Activated B cell treated with CpG ODN at 0.5 μM for 24 hours (primary cell): ENCODE measurements at regions not wholly inside any gene's neighbourhood (a gene's known extent, or its start where the extent isn't known, plus 50 kb on each side); places are given as distances from the start of the nearest gene placed in this dataset.
"Not testable (repeated sequence)": the region's sequence is repeated elsewhere in the genome, so short reads cannot be mapped to it uniquely, and the experiment has no call there.

Experiments
- ATAC-seq: fragments of 200-7000 bp; cut with Tn5 transposase; one replicate; pipeline ENCODE4 v1.10.0; 2021; ENCODE audit warnings: low read depth, mild to moderate bottlenecking, moderate library complexity
- CTCF ChIA-PET: fragments of 350-600 bp; sonication (Branson Sonifier 250); formaldehyde crosslinking; loops from one replicate; lab custom pipeline; 2021; ENCODE audit warnings: antibody characterized with exemption; lab: Charles Lee
- POLR2A ChIA-PET: fragments of 350-600 bp; sonication (Branson Sonifier 250); formaldehyde crosslinking; loops from one replicate; lab custom pipeline; 2021; ENCODE audit warnings: antibody characterized with exemption; lab: Charles Lee
- DNase-seq: peaks from one replicate; pipeline ENCODE4 v3.0.0; 2022
- H3K27ac Mint-ChIP-seq: one replicate; pipeline ENCODE4 v1.8.0; 2020; ENCODE audit warnings: mixed read lengths
- H3K27me3 Mint-ChIP-seq: one replicate; pipeline ENCODE4 v1.8.0; 2021; ENCODE audit warnings: mixed read lengths
- H3K36me3 Mint-ChIP-seq: one replicate; pipeline ENCODE4 v1.8.0; 2021; ENCODE audit warnings: low read depth, mixed read lengths
- H3K4me1 Mint-ChIP-seq: one replicate; pipeline ENCODE4 v1.8.0; 2021; ENCODE audit warnings: mixed read lengths
- H3K4me3 Mint-ChIP-seq: one replicate; pipeline ENCODE4 v1.8.0; 2020; ENCODE audit warnings: mild to moderate bottlenecking, mixed read lengths
- H3K9me3 Mint-ChIP-seq: one replicate; pipeline ENCODE4 v1.8.0; 2020; ENCODE audit warnings: mixed read lengths
- CTCF ChIP-seq: fragments of 200-600 bp; IDR thresholded peaks from one replicate; pipeline ENCODE4 v1.8.0; 2022; ENCODE audit warnings: antibody characterized with exemption, mild to moderate bottlenecking
- intact Hi-C: fragments of 100-400 bp; cut with micrococcal nuclease; formaldehyde crosslinking; loops from one replicate; pipeline ENCODE4 v1.15.1; 2024

- no peak overlapping the region for H3K27ac Mint-ChIP-seq
- DNase-seq: no peak
- no peak for TF ChIP-seq CTCF
- ChIA-PET CTCF (no interaction called here), POLR2A (no interaction called here)
- intact Hi-C loops: no loop called here
- H3K4me1 Mint-ChIP-seq: no peaks in the 10 kb centered on the region
- no peak for ATAC-seq
- peaks cover 4% of the 10 kb centered on the region for H3K9me3 Mint-ChIP-seq
- H3K4me3 Mint-ChIP-seq: no peak overlapping the region
- H3K27me3 Mint-ChIP-seq: no peaks in the 10 kb centered on the region
- H3K36me3 Mint-ChIP-seq: no peaks in the 10 kb centered on the region
These were observed 403.2 kb upstream of the KLHL29 start for GRCh38 chr2:22981785-22982184.

DNA sequence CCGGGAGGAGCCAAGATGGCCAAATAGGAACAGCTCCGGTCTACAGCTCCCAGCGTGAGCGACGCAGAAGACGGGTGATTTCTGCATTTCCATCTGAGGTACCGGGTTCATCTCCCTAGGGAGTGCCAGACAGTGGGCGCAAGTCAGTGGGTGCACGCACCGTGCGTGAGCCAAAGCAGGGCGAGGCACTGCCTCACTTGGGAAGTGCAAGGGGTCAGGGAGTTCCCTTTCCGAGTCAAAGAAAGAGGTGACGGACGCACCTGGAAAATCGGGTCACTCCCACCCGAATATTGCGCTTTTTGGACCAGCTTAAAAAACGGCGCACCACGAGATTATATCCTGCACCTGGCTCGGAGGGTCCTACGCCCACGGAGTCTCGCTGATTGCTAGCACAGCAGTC, 400.8 kb upstream of the KLHL29 start:
- POLR2A ChIA-PET, ATAC-seq: not testable (repeated sequence)

DNA sequence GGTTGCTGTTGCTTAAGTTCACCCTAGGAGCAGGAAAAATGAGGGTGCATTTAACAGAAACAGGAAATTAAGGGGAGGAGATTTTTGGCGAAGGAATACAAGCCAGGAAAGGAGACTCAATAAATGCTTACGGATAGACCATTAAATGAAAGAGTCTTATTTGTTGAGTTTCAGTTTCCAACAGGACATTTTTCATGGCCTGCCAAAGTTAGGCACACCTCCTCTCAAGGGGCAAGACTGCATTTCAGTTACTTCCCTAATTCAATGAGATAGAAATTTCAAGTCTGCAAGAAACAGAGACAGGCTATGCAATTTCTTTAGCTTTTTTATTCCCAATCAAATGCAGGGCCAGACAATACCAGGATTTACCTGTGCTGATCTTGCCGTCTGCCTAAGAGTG, 394.7 kb upstream of the KLHL29 start:
- DNase-seq (no peak), ATAC-seq (no peak)
- Mint-ChIP-seq H3K4me3 (no peak overlapping the region), H3K9me3 (peaks cover 2% of the 10 kb centered on the region), H3K27ac (no peak overlapping the region), H3K27me3 (no peaks in the 10 kb centered on the region), H3K36me3 (no peaks in the 10 kb centered on the region), H3K4me1 (no peaks in the 10 kb centered on the region)
- POLR2A ChIA-PET: no interaction called here
- CTCF ChIA-PET: no interaction called here
- intact Hi-C loops: no loop called here
- no peak for TF ChIP-seq CTCF

More for the DNA sequence above, 400.8 kb upstream of the KLHL29 start:
- H3K36me3 Mint-ChIP-seq, H3K4me3 Mint-ChIP-seq, CTCF ChIA-PET, H3K27ac Mint-ChIP-seq, DNase-seq, H3K9me3 Mint-ChIP-seq, intact Hi-C loops, H3K27me3 Mint-ChIP-seq, H3K4me1 Mint-ChIP-seq: not testable (repeated sequence)

DNA sequence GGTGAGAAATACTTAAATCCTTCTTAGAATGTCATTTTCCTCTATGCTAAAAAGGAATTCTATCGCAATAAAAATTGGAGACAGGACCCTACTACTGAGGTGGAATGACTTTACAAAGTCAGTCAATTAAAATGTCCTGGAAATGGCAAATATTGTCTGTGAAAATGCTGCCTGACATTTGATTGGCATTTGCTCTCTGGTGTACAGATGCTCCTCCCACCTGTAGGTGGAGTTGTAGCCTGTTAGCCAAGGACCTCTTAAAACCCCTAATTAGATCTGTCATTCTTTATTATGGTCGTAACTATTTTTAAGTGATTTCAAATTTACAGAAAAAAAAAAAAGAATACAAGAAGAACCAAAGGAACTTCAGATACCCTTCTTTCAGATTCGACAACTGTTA, 393.1 kb upstream of the KLHL29 start:
- Mint-ChIP-seq H3K27ac (no peak overlapping the region), H3K9me3 (no peaks in the 10 kb centered on the region), H3K4me1 (no peaks in the 10 kb centered on the region), H3K36me3 (no peaks in the 10 kb centered on the region), H3K4me3 (no peak overlapping the region), H3K27me3 (no peaks in the 10 kb centered on the region)
- ChIA-PET POLR2A (no interaction called here), CTCF (no interaction called here)
- intact Hi-C loops: no loop called here
- no peak for TF ChIP-seq CTCF
- ATAC-seq (no peak), DNase-seq (no peak)

DNA sequence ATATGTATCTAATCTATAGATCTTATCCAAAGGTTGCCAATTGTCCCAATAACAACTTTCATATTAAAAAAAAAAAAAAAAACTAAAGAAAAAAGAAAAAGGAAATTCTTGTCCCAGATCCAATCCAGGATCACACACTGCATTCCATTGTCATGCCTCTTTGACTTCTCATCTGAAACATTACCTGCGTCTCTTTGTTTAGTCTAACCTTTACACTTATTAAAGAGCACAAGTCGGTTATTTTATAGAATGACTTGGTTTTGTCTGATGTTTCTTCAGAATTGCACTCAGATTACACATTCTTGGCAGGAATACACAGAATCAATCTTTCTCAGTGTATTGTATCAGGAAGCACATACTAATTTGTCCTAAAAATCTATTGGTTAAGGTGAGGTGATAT, 392.5 kb upstream of the KLHL29 start:
- H3K4me3 Mint-ChIP-seq: no peak overlapping the region
- ChIA-PET CTCF (no interaction called here), POLR2A (no interaction called here)
- no peak for ATAC-seq
- no peak overlapping the region for H3K27ac Mint-ChIP-seq
- H3K9me3 Mint-ChIP-seq: no peaks in the 10 kb centered on the region
- H3K36me3 Mint-ChIP-seq: no peaks in the 10 kb centered on the region
- no peak for TF ChIP-seq CTCF
- no peaks in the 10 kb centered on the region for H3K4me1 Mint-ChIP-seq
- intact Hi-C loops: no loop called here
- H3K27me3 Mint-ChIP-seq: no peaks in the 10 kb centered on the region
- DNase-seq: no peak

DNA sequence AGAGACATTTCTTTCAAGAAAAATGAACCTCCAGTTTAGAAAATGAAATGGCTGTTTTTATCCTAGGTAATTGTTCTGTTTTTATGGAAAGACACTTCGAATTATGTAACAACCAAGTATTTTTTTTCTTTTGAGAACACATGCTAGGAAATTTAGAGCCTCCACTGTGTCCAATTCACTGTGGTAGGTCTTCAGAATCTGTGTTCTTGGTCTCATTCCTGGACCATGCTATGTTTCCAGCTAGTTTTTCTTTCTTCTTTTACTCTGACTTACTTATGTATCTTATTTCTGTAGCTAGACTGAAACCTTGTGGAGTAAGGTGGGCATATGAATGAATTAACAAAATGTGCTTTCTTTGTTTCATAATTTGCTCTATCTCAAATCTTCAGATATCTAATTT, 391.7 kb upstream of the KLHL29 start:
- ATAC-seq (no peak), DNase-seq (no peak)
- no peaks in the 10 kb centered on the region for H3K4me1 Mint-ChIP-seq
- H3K4me3 Mint-ChIP-seq: no peak overlapping the region
- POLR2A ChIA-PET: no interaction called here
- CTCF ChIA-PET: no interaction called here
- no peak for TF ChIP-seq CTCF
- H3K36me3 Mint-ChIP-seq: no peaks in the 10 kb centered on the region
- intact Hi-C loops: no loop called here
- no peak overlapping the region for H3K27ac Mint-ChIP-seq
- no peaks in the 10 kb centered on the region for H3K27me3 Mint-ChIP-seq
- no peaks in the 10 kb centered on the region for H3K9me3 Mint-ChIP-seq
